LNCaP clone FGC (cell line): ENCODE measurements at regions not wholly inside any gene's neighbourhood (a gene's known extent, or its start where the extent isn't known, plus 50 kb on each side); places are given as distances from the start of the nearest gene placed in this dataset.

Experiments
- DNase-seq: peaks from one replicate; pipeline ENCODE4 v3.0.0-alpha.2; 2011; ENCODE audit warnings: low read depth
- H3K4me3 ChIP-seq: 2 replicates; pipeline ENCODE4 v1.5.1; 2011; ENCODE audit warnings: mild to moderate bottlenecking, low read depth, low read length, control low read depth
- CTCF ChIP-seq: IDR thresholded peaks from 2 replicates; pipeline ENCODE4 v1.5.1; 2012; ENCODE audit warnings: mild to moderate bottlenecking; ENCODE audit not compliant: control insufficient read depth, insufficient read depth; ENCODE audit errors: extremely low read depth

- no peak for DNase-seq
- TF ChIP-seq CTCF, result no peak
- no peak overlapping the region for H3K4me3 ChIP-seq
These were observed 110.7 kb upstream of the CARD11 start for GRCh38 chr7:3154317-3154716.

- DNase-seq, result no peak
- no peak overlapping the region for H3K4me3 ChIP-seq
- peak; percentile 67 for TF ChIP-seq CTCF
These were observed 111.3 kb upstream of the CARD11 start for GRCh38 chr7:3154881-3155494.

- DNase-seq, result no peak
- H3K4me3 ChIP-seq, result no peak overlapping the region
- no peak for TF ChIP-seq CTCF
These were observed 112.8 kb upstream of the CARD11 start for GRCh38 chr7:3156508-3156907.

- TF ChIP-seq CTCF, result no peak
- no peak overlapping the region for H3K4me3 ChIP-seq
- no peak for DNase-seq
These were observed 114.1 kb upstream of the CARD11 start for GRCh38 chr7:3157566-3158287.

- no peak for DNase-seq
- H3K4me3 ChIP-seq, result no peak overlapping the region
- no peak for TF ChIP-seq CTCF
These were observed 114.7 kb upstream of the CARD11 start for GRCh38 chr7:3158341-3158760.

GRCh38 chr7:3159039-3159438, 115.4 kb upstream of the CARD11 start:
- DNase-seq, result no peak
- no peak for TF ChIP-seq CTCF

More at GRCh38 chr7:3159039-3159438, 115.4 kb upstream of the CARD11 start:
- no peak overlapping the region for H3K4me3 ChIP-seq
